ENCODE measurements at regions not wholly inside any gene's neighbourhood (a gene's known extent, or its start where the extent isn't known, plus 50 kb on each side); places are given as distances from the start of the nearest gene placed in this dataset.

DNA sequence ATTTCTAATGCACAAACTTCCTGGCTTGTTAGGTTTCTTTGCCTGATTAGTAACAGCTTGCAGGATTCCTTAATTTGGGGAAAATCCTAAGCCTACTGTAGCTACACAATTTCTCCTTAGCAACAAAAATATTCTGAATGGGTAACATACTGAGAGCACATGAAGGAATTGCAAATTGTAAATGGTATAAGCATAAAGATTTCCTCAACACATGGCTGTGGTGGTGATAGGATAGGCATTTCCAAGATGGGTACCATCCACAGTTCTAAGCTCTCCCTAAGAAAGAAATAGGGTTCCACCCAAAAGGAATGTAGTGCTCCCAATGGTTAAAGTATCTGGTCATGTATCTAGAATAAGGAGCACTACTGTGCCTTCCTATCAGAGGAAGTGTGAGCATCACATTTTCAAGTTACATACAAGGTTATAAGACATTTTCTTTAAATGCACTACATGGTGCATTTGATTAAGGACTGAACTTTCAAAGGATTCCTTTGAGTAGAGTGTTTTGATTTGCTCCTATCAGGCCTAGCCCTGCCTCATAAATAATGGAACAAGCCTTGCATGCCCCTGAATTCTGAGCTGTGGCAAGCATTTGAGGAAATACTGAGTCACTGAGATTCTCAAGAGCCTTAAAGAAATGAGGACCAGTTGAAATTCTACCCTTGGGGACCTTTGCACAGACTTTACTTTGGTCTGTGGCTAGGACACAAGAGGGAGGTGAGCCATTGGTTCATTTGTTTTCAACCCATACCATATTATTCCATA, 286.4 kb downstream of the PTBP2 start:
- TF ChIP-seq, protein P1, sequence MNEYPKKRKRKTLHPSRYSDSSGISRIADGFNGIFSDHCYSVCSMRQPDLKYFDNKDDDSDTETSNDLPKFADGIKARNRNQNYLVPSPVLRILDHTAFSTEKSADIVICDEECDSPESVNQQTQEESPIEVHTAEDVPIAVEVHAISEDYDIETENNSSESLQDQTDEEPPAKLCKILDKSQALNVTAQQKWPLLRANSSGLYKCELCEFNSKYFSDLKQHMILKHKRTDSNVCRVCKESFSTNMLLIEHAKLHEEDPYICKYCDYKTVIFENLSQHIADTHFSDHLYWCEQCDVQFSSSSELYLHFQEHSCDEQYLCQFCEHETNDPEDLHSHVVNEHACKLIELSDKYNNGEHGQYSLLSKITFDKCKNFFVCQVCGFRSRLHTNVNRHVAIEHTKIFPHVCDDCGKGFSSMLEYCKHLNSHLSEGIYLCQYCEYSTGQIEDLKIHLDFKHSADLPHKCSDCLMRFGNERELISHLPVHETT (tag by site-specific recombination; IDR thresholded peaks at IDR 0.05): no peak
- TF ChIP-seq, protein P2, sequence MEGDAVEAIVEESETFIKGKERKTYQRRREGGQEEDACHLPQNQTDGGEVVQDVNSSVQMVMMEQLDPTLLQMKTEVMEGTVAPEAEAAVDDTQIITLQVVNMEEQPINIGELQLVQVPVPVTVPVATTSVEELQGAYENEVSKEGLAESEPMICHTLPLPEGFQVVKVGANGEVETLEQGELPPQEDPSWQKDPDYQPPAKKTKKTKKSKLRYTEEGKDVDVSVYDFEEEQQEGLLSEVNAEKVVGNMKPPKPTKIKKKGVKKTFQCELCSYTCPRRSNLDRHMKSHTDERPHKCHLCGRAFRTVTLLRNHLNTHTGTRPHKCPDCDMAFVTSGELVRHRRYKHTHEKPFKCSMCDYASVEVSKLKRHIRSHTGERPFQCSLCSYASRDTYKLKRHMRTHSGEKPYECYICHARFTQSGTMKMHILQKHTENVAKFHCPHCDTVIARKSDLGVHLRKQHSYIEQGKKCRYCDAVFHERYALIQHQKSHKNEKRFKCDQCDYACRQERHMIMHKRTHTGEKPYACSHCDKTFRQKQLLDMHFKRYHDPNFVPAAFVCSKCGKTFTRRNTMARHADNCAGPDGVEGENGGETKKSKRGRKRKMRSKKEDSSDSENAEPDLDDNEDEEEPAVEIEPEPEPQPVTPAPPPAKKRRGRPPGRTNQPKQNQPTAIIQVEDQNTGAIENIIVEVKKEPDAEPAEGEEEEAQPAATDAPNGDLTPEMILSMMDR (tag by site-specific recombination; IDR thresholded peaks at IDR 0.05): no peak
- TF ChIP-seq ZNF121 (tag by site-specific recombination; IDR thresholded peaks at IDR 0.05) (no peak), ZBTB21 (tag by site-specific recombination; IDR thresholded peaks at IDR 0.05) (no peak), YY1 (tag by site-specific recombination; IDR thresholded peaks at IDR 0.05) (no peak), ZNF274 (IDR thresholded peaks at IDR 0.05; ENCODE audit: low read length) (no peak), ZNF274 (tag by site-specific recombination; IDR thresholded peaks at IDR 0.05; ENCODE audit: borderline replicate concordance) (no peak), ZNF785 (tag by site-specific recombination; IDR thresholded peaks at IDR 0.05) (no peak), SP2 (tag by site-specific recombination; IDR thresholded peaks at IDR 0.05) (no peak), MEIS1 (CRISPR knock-in tag; IDR thresholded peaks at IDR 0.05; ENCODE audit: borderline replicate concordance) (no peak)
- TF ChIP-seq, protein P3, sequence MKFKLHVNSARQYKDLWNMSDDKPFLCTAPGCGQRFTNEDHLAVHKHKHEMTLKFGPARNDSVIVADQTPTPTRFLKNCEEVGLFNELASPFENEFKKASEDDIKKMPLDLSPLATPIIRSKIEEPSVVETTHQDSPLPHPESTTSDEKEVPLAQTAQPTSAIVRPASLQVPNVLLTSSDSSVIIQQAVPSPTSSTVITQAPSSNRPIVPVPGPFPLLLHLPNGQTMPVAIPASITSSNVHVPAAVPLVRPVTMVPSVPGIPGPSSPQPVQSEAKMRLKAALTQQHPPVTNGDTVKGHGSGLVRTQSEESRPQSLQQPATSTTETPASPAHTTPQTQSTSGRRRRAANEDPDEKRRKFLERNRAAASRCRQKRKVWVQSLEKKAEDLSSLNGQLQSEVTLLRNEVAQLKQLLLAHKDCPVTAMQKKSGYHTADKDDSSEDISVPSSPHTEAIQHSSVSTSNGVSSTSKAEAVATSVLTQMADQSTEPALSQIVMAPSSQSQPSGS (tag by site-specific recombination; IDR thresholded peaks at IDR 0.05; ENCODE audit: low read depth): no peak
- TF ChIP-seq, protein P4, sequence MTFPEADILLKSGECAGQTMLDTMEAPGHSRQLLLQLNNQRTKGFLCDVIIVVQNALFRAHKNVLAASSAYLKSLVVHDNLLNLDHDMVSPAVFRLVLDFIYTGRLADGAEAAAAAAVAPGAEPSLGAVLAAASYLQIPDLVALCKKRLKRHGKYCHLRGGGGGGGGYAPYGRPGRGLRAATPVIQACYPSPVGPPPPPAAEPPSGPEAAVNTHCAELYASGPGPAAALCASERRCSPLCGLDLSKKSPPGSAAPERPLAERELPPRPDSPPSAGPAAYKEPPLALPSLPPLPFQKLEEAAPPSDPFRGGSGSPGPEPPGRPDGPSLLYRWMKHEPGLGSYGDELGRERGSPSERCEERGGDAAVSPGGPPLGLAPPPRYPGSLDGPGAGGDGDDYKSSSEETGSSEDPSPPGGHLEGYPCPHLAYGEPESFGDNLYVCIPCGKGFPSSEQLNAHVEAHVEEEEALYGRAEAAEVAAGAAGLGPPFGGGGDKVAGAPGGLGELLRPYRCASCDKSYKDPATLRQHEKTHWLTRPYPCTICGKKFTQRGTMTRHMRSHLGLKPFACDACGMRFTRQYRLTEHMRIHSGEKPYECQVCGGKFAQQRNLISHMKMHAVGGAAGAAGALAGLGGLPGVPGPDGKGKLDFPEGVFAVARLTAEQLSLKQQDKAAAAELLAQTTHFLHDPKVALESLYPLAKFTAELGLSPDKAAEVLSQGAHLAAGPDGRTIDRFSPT (tag by site-specific recombination; IDR thresholded peaks at IDR 0.05): no peak

Data from HEK293 (cell line).